ENCODE measurements at regions not wholly inside any gene's neighbourhood (a gene's known extent, or its start where the extent isn't known, plus 50 kb on each side); places are given as distances from the start of the nearest gene placed in this dataset.

GRCh38 chr3:159266779-159267178 is 464.9 kb downstream of the MFSD1 start:
- TF ChIP-seq CTCF (IDR thresholded peaks at IDR 0.05), result peak in 1 of 6 experiments; percentile 31
- no peak for TF ChIP-seq POLR2A (IDR thresholded peaks at IDR 0.05)

Data from adrenal gland (tissue), 5 donors.